NOMO-1 treated with dmso at 0.1 percent for 144 hours (cell line): ENCODE measurements at regions not wholly inside any gene's neighbourhood (a gene's known extent, or its start where the extent isn't known, plus 50 kb on each side); places are given as distances from the start of the nearest gene placed in this dataset.

ENCODE experiments used
- DNase-seq: peaks from one replicate; lab custom pipeline; 2025; ENCODE audit not compliant: unreplicated experiment; lab: John Stamatoyannopoulos, UW

DNA sequence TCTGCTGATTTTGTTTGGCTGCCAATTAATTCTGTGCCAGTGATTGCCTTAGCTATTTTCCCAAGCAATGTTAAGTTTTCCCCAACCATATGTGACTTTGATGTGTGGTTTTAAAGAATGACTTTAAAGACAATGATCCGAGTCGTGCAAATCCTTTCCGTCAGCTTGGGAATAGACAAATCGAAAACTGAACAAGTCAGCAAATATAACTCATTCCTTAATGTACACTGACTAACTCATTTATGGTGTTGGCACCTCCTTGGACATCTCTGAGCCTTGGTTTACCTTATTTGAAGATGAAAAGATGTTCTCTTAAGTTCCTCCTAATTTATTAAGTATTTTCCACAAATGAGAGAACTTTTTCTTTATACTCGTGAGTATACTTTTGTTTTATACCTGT, 249.4 kb upstream of the SLCO3A1 start:
- DNase-seq: no peak

DNA sequence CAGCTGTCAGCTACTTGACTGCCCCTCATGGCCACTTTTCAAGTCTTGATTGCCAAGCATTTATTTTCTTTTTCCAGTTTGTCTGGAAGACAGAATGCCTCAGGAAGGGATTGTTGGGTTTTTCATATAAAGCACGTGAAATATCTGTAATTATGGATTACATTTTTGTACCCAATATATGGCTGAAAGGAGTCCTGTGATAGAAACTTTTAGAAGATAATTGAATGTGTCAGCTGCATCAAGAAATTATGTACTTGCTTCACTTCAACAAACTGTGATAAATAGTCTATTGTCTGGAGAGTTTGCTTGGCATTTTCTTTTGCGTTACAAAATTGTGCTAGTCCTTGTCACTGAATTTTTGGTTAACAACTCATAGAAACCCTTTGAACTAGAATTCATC, 247.9 kb upstream of the SLCO3A1 start:
- DNase-seq: no peak

DNA sequence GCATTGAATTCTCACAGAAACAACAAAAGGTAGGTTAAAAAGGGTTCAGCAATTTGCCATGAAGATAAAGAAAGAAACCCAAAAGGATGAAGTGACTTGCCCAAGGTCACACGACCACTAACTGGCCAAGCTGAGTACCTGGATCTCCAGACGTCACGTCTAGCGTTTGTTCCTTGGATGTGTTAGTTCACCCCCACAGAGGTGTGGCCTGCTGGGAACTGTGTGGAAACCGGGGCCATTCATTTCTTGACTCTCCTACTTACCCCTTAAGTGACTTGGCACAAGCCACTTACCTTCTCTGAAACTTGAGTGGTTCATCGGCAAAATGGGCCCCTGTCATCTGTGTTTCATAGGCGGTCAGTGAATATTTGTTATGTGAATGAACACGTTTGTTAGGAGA, 244.3 kb upstream of the SLCO3A1 start:
- DNase-seq: no peak

DNA sequence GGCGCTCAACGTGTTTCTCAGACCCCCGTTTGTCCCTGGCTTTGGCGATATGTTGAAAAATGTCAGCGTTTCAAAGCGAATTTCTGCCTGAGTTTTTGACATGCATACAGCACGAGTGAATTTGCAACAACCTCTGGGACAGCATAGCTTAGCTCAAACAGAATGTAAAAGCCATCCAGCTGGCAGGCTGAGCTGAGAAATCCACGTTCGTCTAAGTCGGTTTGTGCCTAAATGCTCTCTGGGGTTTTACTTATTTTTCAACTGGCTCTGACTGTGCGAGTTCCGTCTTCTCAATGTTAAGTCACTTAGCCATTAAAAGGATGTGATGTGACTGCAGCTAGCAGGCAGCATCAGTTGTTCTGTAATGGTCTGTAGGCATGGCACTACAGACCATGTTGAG, 243.5 kb upstream of the SLCO3A1 start:
- DNase-seq: no peak

DNA sequence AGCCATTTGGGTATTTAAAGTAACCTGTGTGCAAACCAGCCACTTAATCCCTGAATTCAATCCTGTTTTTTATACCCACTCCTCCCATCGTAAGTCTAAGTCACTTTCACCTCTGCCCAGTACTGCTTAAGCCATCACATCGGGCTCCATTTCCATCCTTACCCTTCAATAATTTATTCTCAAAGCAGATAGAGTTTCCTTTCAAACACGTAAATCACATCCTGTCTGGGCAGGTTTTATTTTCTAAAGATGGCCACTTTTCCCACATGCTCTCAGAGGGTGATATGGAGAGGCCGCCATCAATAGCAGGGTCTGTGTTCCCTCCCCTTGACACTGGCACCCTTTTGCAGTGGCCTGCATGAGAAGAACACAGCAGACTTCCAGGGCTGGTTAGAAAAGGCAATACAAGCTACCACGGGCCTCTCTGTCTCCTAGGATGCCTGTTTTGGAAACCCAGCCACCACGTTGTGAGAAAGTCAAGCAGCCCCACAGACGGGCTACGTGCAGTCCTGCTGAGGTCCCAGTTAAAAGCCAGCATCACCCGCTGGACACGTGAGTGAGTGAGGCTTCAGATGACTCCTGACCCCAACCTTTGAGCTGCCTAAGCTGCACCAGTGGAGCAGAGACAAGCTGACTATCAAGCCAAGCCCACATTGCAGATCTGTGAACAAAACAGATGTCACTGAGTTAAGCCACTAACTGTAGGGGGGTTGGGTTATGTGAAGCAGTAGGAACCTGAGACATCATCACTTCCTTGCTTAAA, 241.8 kb upstream of the SLCO3A1 start:
- no peak for DNase-seq

DNA sequence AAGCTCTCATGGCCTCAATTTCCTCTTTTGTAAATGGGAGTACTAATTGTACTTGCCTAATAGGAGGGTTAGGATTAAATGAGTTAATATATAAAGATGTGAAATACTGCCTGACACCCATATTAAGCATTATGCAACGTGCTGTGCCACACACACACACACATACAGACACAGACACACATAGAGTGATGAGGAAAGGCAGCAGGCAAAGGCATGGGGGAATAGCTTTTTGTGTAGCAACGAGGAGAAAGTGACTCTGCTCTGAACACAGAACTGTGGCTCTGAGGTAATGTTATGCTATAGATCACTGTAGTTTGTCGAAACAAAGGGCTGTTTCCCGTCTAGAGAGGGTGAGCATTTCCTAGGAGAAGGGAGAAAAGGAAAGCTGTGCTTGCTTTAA, 233.3 kb upstream of the SLCO3A1 start:
- no peak for DNase-seq

DNA sequence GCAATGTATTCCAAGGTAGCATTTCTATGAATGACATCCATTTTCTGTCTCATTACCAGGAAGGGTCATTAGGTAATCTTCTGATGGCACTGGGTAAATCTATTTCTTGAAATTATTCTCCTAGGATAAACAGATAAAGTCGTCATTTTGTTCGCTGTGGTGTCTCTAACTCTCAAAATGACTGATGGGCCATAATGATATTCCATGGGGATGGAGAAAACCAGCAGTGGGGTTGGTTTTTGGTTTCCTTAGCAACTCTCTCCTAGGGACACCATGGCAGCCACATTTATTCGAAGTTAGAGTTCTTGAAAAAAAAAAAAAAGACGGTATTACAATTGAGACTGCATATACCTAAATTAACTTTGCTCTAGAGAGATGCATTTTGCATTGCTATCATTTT, 231.3 kb upstream of the SLCO3A1 start:
- DNase-seq: no peak

DNA sequence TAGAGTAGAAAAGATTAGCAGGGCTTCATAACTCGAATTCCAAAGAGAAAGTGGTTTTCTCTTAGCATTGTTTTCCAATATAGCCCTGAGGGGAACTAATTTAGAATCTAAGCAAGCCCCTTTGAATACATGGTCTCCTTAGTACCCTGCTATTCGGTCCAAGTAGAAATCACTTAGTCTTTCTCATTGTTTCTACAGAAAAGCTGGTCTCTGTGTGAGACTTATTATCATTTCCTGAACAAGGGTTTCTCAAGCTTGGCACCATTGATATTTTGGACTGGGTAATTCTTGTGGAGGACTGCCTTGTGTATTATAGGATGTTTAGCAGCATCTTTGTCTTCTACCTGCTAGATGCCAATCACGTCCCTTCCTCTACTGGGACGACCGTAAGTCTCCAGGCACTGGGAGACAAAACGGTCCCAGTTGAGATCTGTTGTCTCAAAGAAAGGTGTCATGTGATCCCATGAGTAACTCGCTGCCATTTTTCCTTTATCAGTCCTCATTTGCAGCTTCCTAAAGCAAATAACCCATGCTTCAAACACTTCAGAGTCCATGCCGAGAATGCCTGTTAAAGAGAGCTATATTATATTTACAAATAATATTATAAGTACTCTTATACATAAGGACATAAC, 230.7 kb upstream of the SLCO3A1 start:
- DNase-seq: no peak

DNA sequence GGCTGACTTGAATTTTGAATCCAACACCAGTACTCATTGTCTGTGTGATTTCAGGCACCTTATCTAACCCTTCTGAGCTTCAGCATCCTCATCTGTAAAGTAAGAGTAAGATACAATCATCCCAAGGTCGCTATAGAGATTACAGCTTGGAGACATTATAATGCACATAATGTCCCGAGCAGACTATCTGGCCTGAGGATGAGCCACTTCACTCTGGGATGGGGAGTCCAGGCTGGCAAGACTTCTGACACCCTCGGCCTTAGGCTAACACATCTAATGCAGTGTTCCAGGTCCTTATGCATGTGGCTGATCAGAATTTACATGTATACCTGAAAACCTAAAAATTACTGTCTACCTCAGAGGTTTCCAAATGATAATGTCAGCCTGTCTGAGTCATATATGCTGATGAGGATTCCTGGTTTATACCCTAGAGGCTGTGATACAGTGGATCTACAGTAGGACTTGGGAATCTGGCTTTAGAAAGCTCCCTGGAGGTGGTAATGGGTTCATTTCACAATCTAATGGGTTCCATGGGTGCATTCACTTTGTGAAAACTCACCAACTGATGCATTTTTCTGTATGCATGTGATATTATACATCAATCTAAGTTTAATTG, 229.0 kb upstream of the SLCO3A1 start:
- DNase-seq: no peak

DNA sequence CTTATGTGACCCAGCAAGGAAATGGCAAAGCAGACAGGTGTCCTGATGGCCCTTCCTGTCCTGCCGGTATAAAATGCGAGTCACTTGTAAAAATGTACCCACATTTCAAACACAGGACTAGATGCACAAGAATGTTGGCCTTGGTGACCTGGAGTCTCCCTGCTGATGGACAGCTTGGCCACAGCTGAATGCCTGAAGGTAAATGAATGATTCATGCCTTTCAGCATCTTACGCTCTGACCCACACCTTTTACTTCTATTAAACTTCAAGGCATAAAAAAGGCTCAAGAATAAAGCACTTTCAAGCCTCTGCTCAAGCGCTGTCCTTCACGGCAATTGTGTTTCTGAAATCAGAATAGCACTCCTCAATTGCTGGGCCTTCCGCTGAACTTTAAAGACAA, 228.0 kb upstream of the SLCO3A1 start:
- no peak for DNase-seq

DNA sequence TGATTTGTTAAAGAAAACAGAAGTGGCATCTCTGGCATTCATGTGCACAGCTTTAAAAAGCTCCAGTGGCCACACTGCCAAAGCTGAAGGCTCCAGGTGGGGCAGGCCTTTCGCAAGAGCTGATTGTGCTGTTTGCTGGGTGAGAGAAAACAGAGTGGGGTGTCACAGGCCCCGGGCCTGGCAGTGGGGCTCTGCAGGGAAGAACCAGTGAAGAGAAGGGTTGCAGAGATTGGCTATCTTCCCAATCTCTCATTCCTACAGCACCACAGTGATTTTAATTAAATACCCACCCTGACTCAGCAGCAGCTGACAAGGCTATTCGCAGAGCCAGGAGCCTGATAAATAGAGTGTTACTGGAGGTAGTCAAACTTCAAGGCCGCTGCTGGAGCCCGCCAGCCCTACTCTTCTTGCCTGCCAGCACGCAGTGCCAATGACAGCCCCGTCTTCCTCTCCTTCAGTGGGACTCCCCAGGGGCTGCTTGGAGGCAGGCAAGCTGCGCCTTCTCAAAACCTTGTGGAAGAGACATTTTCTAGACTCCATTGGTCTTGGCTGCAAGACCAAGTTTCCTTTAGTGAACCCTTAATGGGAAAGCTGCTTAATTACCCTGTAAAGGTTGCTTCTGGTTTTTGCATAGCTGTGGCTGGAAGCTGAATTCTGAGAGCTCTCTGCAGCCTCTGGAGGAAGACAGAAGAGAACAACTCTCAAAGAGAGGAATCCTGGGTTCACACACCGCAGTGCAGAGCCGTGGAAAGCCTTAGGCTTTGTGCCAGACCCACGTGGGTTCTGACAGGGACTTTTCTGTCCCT, 225.8 kb upstream of the SLCO3A1 start:
- no peak for DNase-seq

DNA sequence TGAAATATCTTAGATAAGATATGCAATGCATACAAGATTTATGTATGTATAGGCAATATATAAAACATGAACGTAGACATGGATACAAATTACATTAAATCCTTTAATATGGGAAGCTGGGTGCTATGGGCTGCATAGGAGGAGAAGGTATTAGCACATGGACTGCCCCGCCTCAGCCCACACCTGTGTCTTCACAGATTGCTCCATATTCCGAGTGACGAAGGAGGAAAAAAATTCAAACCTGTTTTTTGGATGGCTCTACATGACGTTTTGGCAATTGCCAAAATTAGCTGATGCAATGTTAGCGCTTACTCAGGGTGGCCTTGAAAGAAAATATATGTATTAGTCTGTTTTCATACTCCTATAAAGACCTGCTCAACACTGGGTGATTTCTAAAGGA, 223.4 kb upstream of the SLCO3A1 start:
- DNase-seq: no peak

DNA sequence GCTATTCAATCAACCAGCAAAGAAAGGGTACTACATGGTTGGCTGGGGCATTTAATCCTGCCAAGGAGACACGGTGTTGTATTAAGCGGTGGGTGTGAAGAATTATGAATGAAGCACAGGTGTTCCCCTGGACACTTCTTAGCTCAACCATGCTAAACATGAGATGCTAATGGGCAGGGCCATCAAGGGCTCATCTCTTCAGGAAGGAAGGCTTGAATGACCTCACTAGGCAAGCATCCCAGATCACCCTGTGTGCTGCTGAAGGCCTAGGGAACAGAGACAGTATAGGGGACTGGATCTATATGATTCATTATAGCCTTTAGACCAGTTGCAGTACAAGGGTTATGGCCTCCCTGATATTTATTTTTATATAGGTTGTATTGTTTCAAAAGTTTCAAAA, 221.3 kb upstream of the SLCO3A1 start:
- no peak for DNase-seq

DNA sequence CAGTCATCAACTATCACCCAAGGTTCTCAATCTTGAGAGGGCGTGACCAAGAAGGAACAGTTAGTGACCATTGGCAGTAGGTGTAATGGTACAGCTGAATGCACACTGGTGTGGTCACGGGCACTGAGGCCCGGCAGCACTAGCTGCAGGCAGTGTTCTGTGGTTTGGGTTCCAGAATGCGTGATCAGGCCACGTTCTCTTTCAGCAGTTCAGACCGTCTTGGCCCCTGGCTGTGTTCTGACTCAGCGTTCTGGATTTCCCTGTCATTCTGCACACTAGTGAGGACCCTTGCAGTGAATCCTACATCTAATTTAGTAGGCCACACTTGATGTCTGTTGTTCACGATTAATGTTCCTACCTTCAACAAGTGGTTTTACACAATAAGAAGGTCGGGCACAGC, 220.5 kb upstream of the SLCO3A1 start:
- DNase-seq: no peak

DNA sequence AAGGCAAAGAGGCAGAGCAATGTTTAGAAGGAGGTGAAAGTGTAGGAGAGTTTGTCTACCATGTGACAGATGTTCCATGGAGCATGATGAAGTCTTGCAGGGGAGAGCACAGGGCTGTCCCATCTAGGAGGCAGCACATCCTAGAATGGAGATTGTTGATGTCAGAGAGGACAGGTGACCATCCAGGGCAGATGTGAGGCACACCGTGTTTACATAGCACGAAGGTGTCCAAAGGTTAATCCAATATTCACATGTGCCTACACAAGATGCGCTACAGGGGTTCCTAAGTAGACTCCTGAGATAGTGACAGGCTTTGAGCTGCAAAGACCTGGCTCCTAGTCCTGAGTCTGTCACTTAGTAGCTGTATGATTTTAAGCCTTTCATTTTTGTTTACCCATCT, 219.3 kb upstream of the SLCO3A1 start:
- no peak for DNase-seq

DNA sequence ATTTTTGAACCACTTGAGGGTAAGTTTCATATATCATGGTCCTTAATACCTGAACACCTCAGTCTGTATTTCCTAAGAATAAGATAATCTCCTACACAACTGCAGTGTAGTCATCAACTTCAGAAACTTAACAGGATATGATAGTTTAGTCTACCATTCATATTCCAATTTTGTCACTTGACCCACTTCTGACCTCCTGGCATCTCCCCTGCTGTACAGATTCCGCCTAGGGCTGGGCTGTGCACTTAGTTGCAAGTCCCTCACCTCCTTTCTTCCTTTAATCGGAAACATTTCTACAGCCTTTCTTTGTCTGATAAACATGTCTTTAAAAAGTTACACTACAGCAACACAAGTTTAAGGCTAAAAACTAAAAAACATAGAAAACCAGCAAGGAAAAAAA, 218.4 kb upstream of the SLCO3A1 start:
- no peak for DNase-seq

DNA sequence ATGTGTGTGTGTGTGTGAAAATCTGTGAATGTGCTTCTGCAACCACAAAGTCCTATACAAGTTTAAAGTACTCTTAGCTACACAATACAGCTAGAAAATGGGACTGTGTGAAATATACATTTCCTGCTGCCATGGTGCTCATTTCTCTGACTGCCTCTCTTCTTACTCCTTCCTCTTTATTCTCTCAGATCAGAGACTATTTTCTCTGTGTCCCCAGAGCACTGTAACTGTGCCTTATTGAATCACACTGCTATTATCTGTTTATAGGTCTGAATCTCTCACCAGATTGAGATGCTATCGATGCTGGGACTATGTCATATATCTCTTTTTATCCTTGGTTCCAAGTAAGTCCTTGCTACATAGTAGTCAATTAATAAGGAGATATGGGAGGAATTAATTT, 217.9 kb upstream of the SLCO3A1 start:
- DNase-seq: no peak

DNA sequence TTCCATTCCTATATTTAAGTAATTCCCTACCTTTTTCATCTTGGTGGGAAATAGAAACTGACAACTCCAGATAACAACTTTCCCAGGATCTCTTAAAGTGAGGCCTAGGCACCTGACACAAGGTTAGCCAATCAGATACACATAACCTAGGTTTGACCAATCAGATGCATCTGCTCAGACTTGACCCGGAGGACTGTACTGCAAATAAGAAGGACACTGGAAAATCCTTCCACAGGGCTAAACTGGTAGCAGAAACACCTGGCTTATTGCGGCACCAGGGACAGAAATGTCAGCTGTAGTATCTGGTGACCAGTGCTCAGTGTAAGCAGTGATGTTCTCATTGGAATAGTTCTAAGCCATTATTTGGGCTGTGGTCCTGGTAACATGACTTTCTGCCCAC, 204.5 kb upstream of the SLCO3A1 start:
- DNase-seq: no peak

DNA sequence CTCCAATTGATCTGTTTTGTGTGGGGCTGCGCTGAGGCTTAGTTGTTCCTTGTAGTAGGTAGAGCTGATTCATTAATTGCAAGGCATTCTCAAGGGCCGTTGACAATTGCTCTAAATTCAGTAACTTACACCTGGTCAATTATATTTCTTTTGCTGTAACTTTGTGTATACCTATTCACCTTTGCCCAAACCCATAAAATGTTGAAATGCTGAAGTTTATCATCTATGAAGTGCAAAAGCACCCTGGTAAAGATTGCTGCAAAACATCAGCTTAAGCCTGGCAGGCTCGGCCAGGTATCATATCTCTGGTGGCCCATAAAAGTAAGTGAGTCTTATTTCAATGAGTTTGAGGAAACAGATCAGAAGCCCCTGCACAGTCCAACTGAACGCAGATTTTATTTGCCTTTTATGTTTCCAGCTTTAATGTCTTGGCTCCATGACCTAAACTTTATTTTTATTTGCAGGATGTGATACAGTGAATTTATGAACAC, 203.6 kb upstream of the SLCO3A1 start:
- DNase-seq: no peak

DNA sequence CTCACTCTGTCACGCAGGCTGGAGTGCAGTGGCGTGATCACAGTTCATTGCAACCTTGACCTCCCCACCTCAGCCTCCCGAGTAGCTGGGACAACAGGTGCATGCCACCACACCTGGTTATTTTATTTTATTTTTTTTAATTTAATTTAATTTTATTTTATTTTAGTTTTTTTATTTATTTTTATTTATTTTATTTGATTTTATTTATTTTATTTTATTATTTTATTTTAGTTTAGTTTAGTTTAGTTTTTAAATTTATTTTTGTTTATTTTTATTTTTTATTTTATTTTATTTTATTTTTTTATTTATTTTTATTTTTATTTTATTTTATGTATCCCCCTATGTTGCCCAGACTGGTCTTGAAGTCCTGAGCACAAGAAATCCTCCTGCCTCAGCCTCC, 202.3 kb upstream of the SLCO3A1 start:
- DNase-seq: no peak

DNA sequence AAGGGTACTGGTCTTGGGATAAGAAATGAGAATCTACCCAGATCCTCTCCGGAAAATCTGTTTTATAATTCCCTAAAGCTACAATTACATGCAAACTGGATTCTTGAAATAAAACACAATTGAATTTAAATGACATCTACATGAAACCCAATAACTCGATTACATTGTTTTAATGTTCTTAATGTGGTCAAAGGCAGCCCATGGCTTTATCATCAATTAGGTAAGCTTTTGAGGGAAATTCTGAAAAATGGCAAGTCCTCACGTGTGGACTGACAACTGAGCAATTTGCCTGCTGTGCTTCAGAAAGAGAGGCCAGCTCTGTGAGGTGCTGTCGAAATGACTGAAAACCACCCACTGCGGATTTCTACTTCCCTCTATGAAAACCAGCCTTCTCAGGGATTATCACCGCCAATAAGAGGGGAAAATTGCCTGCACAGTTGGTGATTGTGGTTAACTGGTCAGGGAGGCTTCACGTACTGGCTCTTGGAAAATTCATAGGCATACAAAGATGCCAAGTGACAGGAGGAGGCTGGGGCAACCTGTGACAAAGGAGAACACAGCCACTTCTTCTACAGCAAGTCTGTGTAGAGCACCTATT, 200.8 kb upstream of the SLCO3A1 start:
- DNase-seq: no peak
